A172 (cell line): ENCODE measurements at regions not wholly inside any gene's neighbourhood (a gene's known extent, or its start where the extent isn't known, plus 50 kb on each side); places are given as distances from the start of the nearest gene placed in this dataset.
"Not testable (repeated sequence)": the region's sequence is repeated elsewhere in the genome, so short reads cannot be mapped to it uniquely, and the experiment has no call there.

Experiments
- DNase-seq: peaks from one replicate; pipeline ENCODE4 v3.0.0-alpha.2; 2015; ENCODE audit warnings: low spot score

- no peak for DNase-seq
Observed at GRCh38 chr20:48155268-48155667, 370.0 kb upstream of the SULF2 start.

- DNase-seq: no peak
Observed at GRCh38 chr20:48154040-48154765, 368.9 kb upstream of the SULF2 start.

- no peak for DNase-seq
Observed at GRCh38 chr20:48153523-48153922, 368.2 kb upstream of the SULF2 start.

GRCh38 chr20:48153103-48153502, 367.8 kb upstream of the SULF2 start:
- DNase-seq: no peak

GRCh38 chr20:48150568-48150967, 365.3 kb upstream of the SULF2 start:
- DNase-seq: no peak

GRCh38 chr20:48149902-48150301, 364.6 kb upstream of the SULF2 start:
- DNase-seq: no peak

- no peak for DNase-seq
Observed at GRCh38 chr20:48148916-48149672, 363.8 kb upstream of the SULF2 start.

GRCh38 chr20:48148020-48148419, 362.7 kb upstream of the SULF2 start:
- DNase-seq: no peak

- no peak for DNase-seq
Observed at GRCh38 chr20:48147311-48147710, 362.0 kb upstream of the SULF2 start.

GRCh38 chr20:48146877-48147276, 361.6 kb upstream of the SULF2 start:
- no peak for DNase-seq

- DNase-seq: no peak
Observed at GRCh38 chr20:48146308-48146707, 361.0 kb upstream of the SULF2 start.

GRCh38 chr20:48143435-48144081, 358.3 kb upstream of the SULF2 start:
- no peak for DNase-seq

GRCh38 chr20:48142516-48142773, 357.2 kb upstream of the SULF2 start:
- no peak for DNase-seq

GRCh38 chr20:48141660-48142515, 356.6 kb upstream of the SULF2 start:
- DNase-seq: no peak

- DNase-seq: peak; percentile 91
Observed at GRCh38 chr20:48139262-48140041, 354.2 kb upstream of the SULF2 start.

- DNase-seq: no peak
Observed at GRCh38 chr20:48132834-48133233, 347.6 kb upstream of the SULF2 start.

- DNase-seq: peak; percentile 51
Observed at GRCh38 chr20:48131581-48131980, 346.3 kb upstream of the SULF2 start.

GRCh38 chr20:48129345-48129942, 344.2 kb upstream of the SULF2 start:
- DNase-seq: no peak

- peak; percentile 10 for DNase-seq
Observed at GRCh38 chr20:48128436-48128835, 343.2 kb upstream of the SULF2 start.

- not testable (repeated sequence) for DNase-seq
Observed at GRCh38 chr20:48127964-48128363, 342.7 kb upstream of the SULF2 start.

- not testable (repeated sequence) for DNase-seq
Observed at GRCh38 chr20:48127133-48127532, 341.9 kb upstream of the SULF2 start.
